GM12865 (cell line): ENCODE measurements at regions not wholly inside any gene's neighbourhood (a gene's known extent, or its start where the extent isn't known, plus 50 kb on each side); places are given as distances from the start of the nearest gene placed in this dataset.

Experiments used
- DNase-seq: peaks from one replicate; pipeline ENCODE4 v3.0.0; 2010; ENCODE audit warnings: low read depth
- H3K4me3 ChIP-seq: 2 replicates; pipeline ENCODE4 v1.5.1; 2011; ENCODE audit warnings: mild to moderate bottlenecking, low read depth, low read length, control low read depth
- CTCF ChIP-seq: IDR thresholded peaks from 2 replicates; pipeline ENCODE4 v1.5.1; 2011; ENCODE audit warnings: low read length, control low read depth, low read depth, inconsistent platforms; ENCODE audit not compliant: insufficient read depth; ENCODE audit errors: missing control alignments

GRCh38 chr19:30738047-30738446, 365.9 kb downstream of the ZNF536 start:
- DNase-seq: no peak
- no peak for TF ChIP-seq CTCF
- no peak overlapping the region for H3K4me3 ChIP-seq

GRCh38 chr19:30734669-30735068, 362.5 kb downstream of the ZNF536 start:
- TF ChIP-seq CTCF: no peak
- no peak overlapping the region for H3K4me3 ChIP-seq
- DNase-seq: no peak

- TF ChIP-seq CTCF: no peak
- no peak overlapping the region for H3K4me3 ChIP-seq
- no peak for DNase-seq
Measured at GRCh38 chr19:30733826-30734550, 361.8 kb downstream of the ZNF536 start.

- no peak for TF ChIP-seq CTCF
- H3K4me3 ChIP-seq: no peak overlapping the region
- no peak for DNase-seq
Measured at GRCh38 chr19:30731591-30731990, 359.4 kb downstream of the ZNF536 start.

GRCh38 chr19:30729451-30729850, 357.3 kb downstream of the ZNF536 start:
- TF ChIP-seq CTCF: no peak
- no peak overlapping the region for H3K4me3 ChIP-seq
- no peak for DNase-seq

GRCh38 chr19:30722761-30723160, 350.6 kb downstream of the ZNF536 start:
- no peak for TF ChIP-seq CTCF
- no peak for DNase-seq
- H3K4me3 ChIP-seq: no peak overlapping the region

GRCh38 chr19:30722186-30722585, 350.0 kb downstream of the ZNF536 start:
- no peak for TF ChIP-seq CTCF
- no peak overlapping the region for H3K4me3 ChIP-seq
- DNase-seq: no peak
